Endodermal cell (in vitro differentiated cells): ENCODE measurements at regions not wholly inside any gene's neighbourhood (a gene's known extent, or its start where the extent isn't known, plus 50 kb on each side); places are given as distances from the start of the nearest gene placed in this dataset. TPM values are rescaled to one million over a fixed set of nuclear protein-coding genes. Genes with fewer than 3 reads are reported as not detected.

Source experiments
- DNase-seq: peaks from one replicate; pipeline ENCODE4 v3.0.0-alpha.2; 2017
- H3K27ac ChIP-seq: 2 replicates; pipeline ENCODE4 v1.5.1; 2013; ENCODE audit warnings: mild to moderate bottlenecking, low read depth, low read length, moderate library complexity
- H3K27me3 ChIP-seq: 2 replicates; pipeline ENCODE4 v1.6.1; 2013; ENCODE audit warnings: mild to moderate bottlenecking, low read length, moderate library complexity; ENCODE audit not compliant: insufficient read depth, control insufficient read depth, poor library complexity, severe bottlenecking
- H3K36me3 ChIP-seq: 2 replicates; pipeline ENCODE4 v1.7.0; 2013; ENCODE audit warnings: mild to moderate bottlenecking, low read length, moderate library complexity; ENCODE audit not compliant: control insufficient read depth, insufficient read depth
- H3K4me1 ChIP-seq: one replicate; pipeline ENCODE4 v1.7.0; 2013; ENCODE audit warnings: low read length; ENCODE audit not compliant: control insufficient read depth, insufficient read depth
- H3K4me3 ChIP-seq: 2 replicates; pipeline ENCODE4 v1.5.1; 2013; ENCODE audit warnings: mild to moderate bottlenecking, low read length, moderate library complexity
- H3K9ac ChIP-seq: 2 replicates; pipeline ENCODE4 v1.6.1; 2013; ENCODE audit warnings: mild to moderate bottlenecking, low read length, moderate library complexity; ENCODE audit not compliant: poor library complexity, severe bottlenecking; ENCODE audit errors: extremely low read depth
- H3K9me3 ChIP-seq: 2 replicates; pipeline ENCODE4 v1.6.1; 2013; ENCODE audit warnings: mild to moderate bottlenecking, low read length, moderate library complexity; ENCODE audit not compliant: control insufficient read depth
- H3K27ac Mint-ChIP-seq: 2 replicates; pipeline ENCODE4 v1.8.0; 2020; ENCODE audit warnings: mixed read lengths
- H3K27me3 Mint-ChIP-seq: 2 replicates; pipeline ENCODE4 v1.8.0; 2021; ENCODE audit warnings: mild to moderate bottlenecking, mixed read lengths; ENCODE audit not compliant: insufficient read depth
- H3K36me3 Mint-ChIP-seq: 2 replicates; pipeline ENCODE4 v1.8.0; 2020; ENCODE audit warnings: low read depth, mixed read lengths
- H3K4me1 Mint-ChIP-seq: 2 replicates; pipeline ENCODE4 v1.8.0; 2020; ENCODE audit warnings: mixed read lengths
- H3K4me3 Mint-ChIP-seq: 2 replicates; pipeline ENCODE4 v1.8.0; 2020; ENCODE audit warnings: mild to moderate bottlenecking, moderate library complexity, mixed read lengths
- H3K9me3 Mint-ChIP-seq: 2 replicates; pipeline ENCODE4 v1.8.0; 2020; ENCODE audit warnings: mild to moderate bottlenecking, mixed read lengths
- CTCF ChIP-seq: fragments of 200-600 bp; sonication (generic); conservative IDR thresholded peaks from 2 replicates; pipeline ENCODE4 v1.5.0; 2021; ENCODE audit warnings: antibody characterized with exemption, mild to moderate bottlenecking
- WGBS, 2 experiments: methylation state at CpG; one replicate each; pipeline versions ENCODE4 v1.1.5 to v1.1.7; 2013; ENCODE audit warnings: missing lambda C conversion rate in 2 of 2, mixed read lengths in 1 of 2; ENCODE audit not compliant: insufficient coverage in 1 of 2, insufficient read length in 1 of 2; 5-methylcytosine and 5-hydroxymethylcytosine counted together
- microRNA-seq: library from miRNA; unstranded; fragments of <30 nt; microRNA quantifications from one replicate; pipeline ENCODE4 v1.2.0, GENCODE V29; 2020; ENCODE audit warnings: borderline microRNAs expressed

GRCh38 chr2:181404472-181404871, 52.7 kb upstream of the ITGA4 start:
- Mint-ChIP-seq H3K4me1 (peaks cover 3% of the 10 kb centered on the region), H3K27ac (no peak overlapping the region), H3K9me3 (no peaks in the 10 kb centered on the region), H3K4me3 (no peak overlapping the region), H3K27me3 (no peaks in the 10 kb centered on the region), H3K36me3 (no peaks in the 10 kb centered on the region)
- no peak for DNase-seq
- Histone ChIP-seq H3K4me3 (no peak overlapping the region), H3K27ac (no peak overlapping the region), H3K9ac (no peak overlapping the region), H3K4me1 (no peaks in the 10 kb centered on the region), H3K9me3 (no peaks in the 10 kb centered on the region), H3K36me3 (no peaks in the 10 kb centered on the region), H3K27me3 (no peaks in the 10 kb centered on the region)
- no peak for TF ChIP-seq CTCF
- no CpG with 5 or more reads among the region's 1 CpG for WGBS, 2 experiments

GRCh38 chr2:181407171-181407570, 50.0 kb upstream of the ITGA4 start:
- no peaks in the 10 kb centered on the region for H3K36me3 ChIP-seq
- WGBS, 2 experiments: 94 to 96% methylated on average over 2 to 3 of the region's 3 CpGs
- no peak overlapping the region for H3K9ac ChIP-seq
- no peak overlapping the region for H3K4me3 ChIP-seq
- Mint-ChIP-seq H3K27ac (no peak overlapping the region), H3K4me3 (no peak overlapping the region), H3K27me3 (no peaks in the 10 kb centered on the region), H3K4me1 (peaks cover 18% of the 10 kb centered on the region), H3K9me3 (no peaks in the 10 kb centered on the region), H3K36me3 (no peaks in the 10 kb centered on the region)
- no peaks in the 10 kb centered on the region for H3K27me3 ChIP-seq
- no peak for TF ChIP-seq CTCF
- H3K9me3 ChIP-seq: no peaks in the 10 kb centered on the region
- peaks cover 13% of the 10 kb centered on the region for H3K4me1 ChIP-seq
- DNase-seq: no peak
- no peak overlapping the region for H3K27ac ChIP-seq

Small RNA genes lying in the stretch of these regions (microRNA-seq; reads per million reads assigned to microRNA genes)
- gene MIR4437: not detected
